ENCODE measurements at regions not wholly inside any gene's neighbourhood (a gene's known extent, or its start where the extent isn't known, plus 50 kb on each side); places are given as distances from the start of the nearest gene placed in this dataset.

- TF ChIP-seq ZBTB40 (IDR thresholded peaks at IDR 0.05) (no peak), ZBTB40 (CRISPR knock-in tag; IDR thresholded peaks at IDR 0.05) (no peak), ZNF350 (CRISPR knock-in tag; IDR thresholded peaks at IDR 0.05; ENCODE audit: borderline replicate concordance, low read depth) (0 out of 2 replicates have a peak, but pooled peaks have one; percentile 8), TP53 (CRISPR knock-in tag; conservative IDR thresholded peaks at IDR 0.05) (no peak), ZBED4 (CRISPR knock-in tag; IDR thresholded peaks at IDR 0.05; ENCODE audit: borderline replicate concordance) (no peak), ZNF850 (CRISPR knock-in tag; conservative IDR thresholded peaks at IDR 0.05) (no peak), ZSCAN25 (CRISPR knock-in tag; IDR thresholded peaks at IDR 0.05) (no peak), ZNF382 (CRISPR knock-in tag; IDR thresholded peaks at IDR 0.05; ENCODE audit: borderline replicate concordance) (no peak), KDM5B (CRISPR knock-in tag; IDR thresholded peaks at IDR 0.05; ENCODE audit: borderline replicate concordance) (peak; percentile 53; the same call in 1 of the 2 replicates), HDAC2 (CRISPR knock-in tag; IDR thresholded peaks at IDR 0.05) (peak; percentile 32; the same call in 1 of the 2 replicates), PHF5A (CRISPR knock-in tag; IDR thresholded peaks at IDR 0.05; ENCODE audit: low read depth, unreplicated experiment) (no peak), GTF2F1 (IDR thresholded peaks at IDR 0.05; ENCODE audit: low read length) (no peak), ZNF263 (CRISPR knock-in tag; IDR thresholded peaks at IDR 0.05) (no peak), KLF6 (CRISPR knock-in tag; IDR thresholded peaks at IDR 0.05) (no peak), ZNF232 (CRISPR knock-in tag; IDR thresholded peaks at IDR 0.05; ENCODE audit: borderline replicate concordance) (0 out of 2 replicates have a peak, but pooled peaks have one; percentile 29), RNF2 (conservative IDR thresholded peaks at IDR 0.05; ENCODE audit: low read depth) (no peak; the same call in 1 of the 2 replicates), SATB2 (CRISPR knock-in tag; IDR thresholded peaks at IDR 0.05) (no peak), NCOA1 (CRISPR knock-in tag; IDR thresholded peaks at IDR 0.05) (no peak)
Observed at GRCh38 chr16:85171004-85171758, 58.9 kb upstream of the CIBAR2 start (continued).
